SK-N-SH (cell line): ENCODE measurements at regions not wholly inside any gene's neighbourhood (a gene's known extent, or its start where the extent isn't known, plus 50 kb on each side); places are given as distances from the start of the nearest gene placed in this dataset.

Experiments
- CTCF ChIA-PET: fragments of 300-600, 350-600 bp; formaldehyde crosslinking; extraction: SDS; loops from one replicate; lab custom pipeline; 2021; lab: Yijun Ruan, JAX
- POLR2A ChIA-PET: fragments of 350-600 bp; sonication (Branson Sonifier 250); formaldehyde crosslinking; extraction: SDS; loops from one replicate; lab custom pipeline; 2020; ENCODE audit warnings: antibody characterized with exemption, inconsistent platforms; lab: Yijun Ruan, JAX
- DNase-seq: peaks from one replicate; pipeline ENCODE4 v3.0.0; 2012
- H2AFZ ChIP-seq: fragments of 200-600 bp; sonication (generic); 2 replicates; pipeline ENCODE4 v1.8.1; 2016; ENCODE audit warnings: antibody characterized with exemption, mild to moderate bottlenecking, low read depth
- H3F3A ChIP-seq: fragments of 200-600 bp; sonication (generic); replicated peaks from 2 replicates; pipeline ENCODE3; 2016; ENCODE audit warnings: antibody characterized with exemption, mild to moderate bottlenecking; ENCODE audit not compliant: insufficient read depth
- H3K27ac ChIP-seq, 2 experiments: fragments of 200-500 bp in 1 of 2; fragments of 200-600 bp in 1 of 2; sonication (Bioruptor generic) in 1 of 2; sonication (generic), shearing (Covaris generic) in 1 of 2; 2 replicates each; pipeline versions ENCODE4 v1.5.1 to v1.6.1; 2014 to 2016; ENCODE audit warnings: low read depth in 2 of 2, inconsistent platforms in 1 of 2, low read length in 1 of 2, mild to moderate bottlenecking in 1 of 2, mixed read lengths in 1 of 2
- H3K27me3 ChIP-seq: fragments of 200-600 bp; sonication (generic), shearing (Covaris generic); 2 replicates; pipeline ENCODE4 v1.6.1; 2016; ENCODE audit warnings: mixed run types; ENCODE audit not compliant: insufficient read depth
- H3K36me3 ChIP-seq, 2 experiments: fragments of 200-500 bp in 1 of 2; fragments of 200-600 bp in 1 of 2; sonication (Bioruptor generic) in 1 of 2; sonication (generic) in 1 of 2; replicated peaks in 1 of 2; 2 replicates each; pipeline versions ENCODE3 to v1.5.1; 2014 to 2016; ENCODE audit warnings: low read length in 1 of 2, mild to moderate bottlenecking in 1 of 2; ENCODE audit not compliant: insufficient read depth in 2 of 2, control insufficient read depth in 1 of 2
- H3K4me1 ChIP-seq, 2 experiments: fragments of 200-500 bp in 1 of 2; fragments of 200-600 bp in 1 of 2; sonication (Bioruptor generic) in 1 of 2; sonication (generic), shearing (Covaris generic) in 1 of 2; 2 replicates each; pipeline versions ENCODE4 v1.5.1 to v1.6.1; 2014 to 2016; ENCODE audit warnings: low read depth in 1 of 2, low read length in 1 of 2, mixed run types in 1 of 2; ENCODE audit not compliant: insufficient read depth in 2 of 2, control insufficient read depth in 1 of 2
- H3K4me2 ChIP-seq: fragments of 200-600 bp; sonication (generic), shearing (Covaris generic); 2 replicates; pipeline ENCODE4 v1.6.1; 2017; ENCODE audit warnings: mixed run types
- H3K4me3 ChIP-seq, 2 experiments: fragments of 200-500 bp in 1 of 2; fragments of 200-600 bp in 1 of 2; sonication (Bioruptor generic) in 1 of 2; sonication (generic), shearing (Covaris generic) in 1 of 2; 2 replicates each; pipeline versions ENCODE4 v1.5.1 to v1.8.1; 2014 to 2016; ENCODE audit warnings: low read depth in 2 of 2, inconsistent platforms in 1 of 2, low read length in 1 of 2, mild to moderate bottlenecking in 1 of 2, mixed read lengths in 1 of 2, moderate library complexity in 1 of 2
- H3K79me2 ChIP-seq: fragments of 200-600 bp; sonication (generic); 2 replicates; pipeline ENCODE4 v1.8.1; 2017; ENCODE audit warnings: mild to moderate bottlenecking; ENCODE audit not compliant: insufficient read depth
- H3K9ac ChIP-seq: fragments of 200-600 bp; sonication (generic); 2 replicates; pipeline ENCODE4 v1.6.1; 2017; ENCODE audit warnings: mixed run types
- H3K9me2 ChIP-seq: fragments of 200-600 bp; sonication (generic); 2 replicates; pipeline ENCODE4 v1.6.1; 2017; ENCODE audit warnings: mixed run types
- H3K9me3 ChIP-seq: fragments of 200-600 bp; sonication (generic); 2 replicates; pipeline ENCODE4 v1.6.1; 2017; ENCODE audit warnings: mixed run types, mild to moderate bottlenecking, moderate library complexity
- H4K20me1 ChIP-seq: fragments of 200-600 bp; sonication (generic); 2 replicates; pipeline ENCODE4 v1.6.1; 2017; ENCODE audit warnings: mild to moderate bottlenecking, mixed run types; ENCODE audit not compliant: insufficient read depth
- CHD2 ChIP-seq: fragments of 150-350 bp; IDR thresholded peaks from 2 replicates; pipeline ENCODE4 v1.6.1; 2018; ENCODE audit warnings: low read length; ENCODE audit not compliant: partially characterized antibody
- CTCF ChIP-seq: fragments of 200-600 bp; sonication (generic); IDR thresholded peaks from 2 replicates; pipeline ENCODE4 v1.6.1; 2017; ENCODE audit warnings: antibody characterized with exemption, mild to moderate bottlenecking, moderate library complexity
- ELF1 ChIP-seq: IDR thresholded peaks from 2 replicates; pipeline ENCODE4 v1.4.0; 2012
- EP300 ChIP-seq, 2 experiments: IDR thresholded peaks; 2 replicates each; pipeline versions ENCODE4 v1.4.0 to v1.6.1; 2012; ENCODE audit warnings: borderline replicate concordance in 1 of 2, low read depth in 1 of 2, low read length in 1 of 2
- EZH2phosphoT487 ChIP-seq: fragments of 200-600 bp; sonication (generic); IDR thresholded peaks from 2 replicates; pipeline ENCODE4 v1.6.1; 2017; ENCODE audit warnings: low read depth, mixed run types, mild to moderate bottlenecking, antibody characterized with exemption, moderate library complexity, borderline replicate concordance
- FOSL2 ChIP-seq: IDR thresholded peaks from 2 replicates; pipeline ENCODE4 v1.4.0; 2012; ENCODE audit warnings: low read depth, mild to moderate bottlenecking, moderate library complexity, borderline replicate concordance
- FOXJ3 ChIP-seq: sonication (generic); formaldehyde crosslinking; IDR thresholded peaks from 2 replicates; pipeline ENCODE4 v1.5.1; 2020; ENCODE audit warnings: mild to moderate bottlenecking, missing genetic modification reagents
- FOXM1 ChIP-seq: IDR thresholded peaks from 2 replicates; pipeline ENCODE4 v1.4.0; 2012; ENCODE audit warnings: low read depth, mild to moderate bottlenecking
- GATA2 ChIP-seq: sonication (generic); formaldehyde crosslinking; IDR thresholded peaks from 2 replicates; pipeline ENCODE4 v1.5.0; 2020; ENCODE audit warnings: mild to moderate bottlenecking, missing genetic modification reagents
- IRF3 ChIP-seq: fragments of 150-350 bp; IDR thresholded peaks from 2 replicates; pipeline ENCODE4 v1.6.1; 2016; ENCODE audit warnings: mild to moderate bottlenecking, low read depth, low read length
- JUND ChIP-seq: IDR thresholded peaks from 2 replicates; pipeline ENCODE4 v1.4.0; 2012
- MEF2A ChIP-seq: IDR thresholded peaks from 2 replicates; pipeline ENCODE4 v1.4.0; 2012; ENCODE audit warnings: low read depth, borderline replicate concordance
- MXI1 ChIP-seq: IDR thresholded peaks from 2 replicates; pipeline ENCODE4 v1.6.1; 2012; ENCODE audit warnings: mild to moderate bottlenecking, low read depth, low read length, improper control_type of control experiment
- NRF1 ChIP-seq: IDR thresholded peaks from 2 replicates; pipeline ENCODE4 v1.6.1; 2012; ENCODE audit warnings: low read depth, mild to moderate bottlenecking, low read length
- POLR2AphosphoS5 ChIP-seq: IDR thresholded peaks from 2 replicates; pipeline ENCODE4 v1.6.1; 2012; ENCODE audit warnings: low read depth, low read length
- RAD21 ChIP-seq: IDR thresholded peaks from 2 replicates; pipeline ENCODE4 v1.6.1; 2012; ENCODE audit warnings: mild to moderate bottlenecking, low read length
- RCOR1 ChIP-seq: fragments of 150-350 bp; IDR thresholded peaks from 2 replicates; pipeline ENCODE4 v1.6.1; 2017; ENCODE audit warnings: antibody characterized with exemption, low read length
- RFX5 ChIP-seq: IDR thresholded peaks from 2 replicates; pipeline ENCODE4 v1.6.1; 2012; ENCODE audit warnings: mild to moderate bottlenecking, improper control_type of control experiment, low read length
- RXRA ChIP-seq: IDR thresholded peaks from 2 replicates; pipeline ENCODE4 v1.4.0; 2012; ENCODE audit warnings: low read depth, mild to moderate bottlenecking, borderline replicate concordance
- SIN3A ChIP-seq: IDR thresholded peaks from 2 replicates; pipeline ENCODE4 v1.6.1; 2012; ENCODE audit warnings: low read depth, mild to moderate bottlenecking, low read length, moderate library complexity, borderline replicate concordance
- SMC3 ChIP-seq: IDR thresholded peaks from 2 replicates; pipeline ENCODE4 v1.6.1; 2012; ENCODE audit warnings: low read depth, low read length, improper control_type of control experiment
- TAF1 ChIP-seq: IDR thresholded peaks from 2 replicates; pipeline ENCODE4 v1.6.1; 2012; ENCODE audit warnings: low read depth, mild to moderate bottlenecking, low read length, moderate library complexity, borderline replicate concordance
- TCF12 ChIP-seq: IDR thresholded peaks from 2 replicates; pipeline ENCODE4 v1.4.0; 2012
- USF2 ChIP-seq: fragments of 150-350 bp; IDR thresholded peaks from 2 replicates; pipeline ENCODE4 v1.6.1; 2017; ENCODE audit warnings: antibody characterized with exemption, low read length, low read depth, borderline replicate concordance
- YY1 ChIP-seq: IDR thresholded peaks from 2 replicates; pipeline ENCODE4 v1.4.0; 2012; ENCODE audit warnings: low read depth, mild to moderate bottlenecking
- ZBTB33 ChIP-seq: IDR thresholded peaks from 2 replicates; pipeline ENCODE4 v1.4.0; 2012; ENCODE audit warnings: low read depth, borderline replicate concordance
- WGBS: methylation state at CpG from one replicate; pipeline ENCODE4 v1.1.6; 2017; ENCODE audit warnings: low lambda C conversion rate; 5-methylcytosine and 5-hydroxymethylcytosine counted together

GRCh38 chr16:5502467-5502869 is 404.9 kb upstream of the EEF2KMT start:
- H3K4me2 ChIP-seq, result no peak overlapping the region
- no peaks in the 10 kb centered on the region for H3F3A ChIP-seq
- H3K9me3 ChIP-seq, result no peaks in the 10 kb centered on the region
- H2AFZ ChIP-seq, result no peak overlapping the region
- peaks cover 0 to 62% of the 10 kb centered on the region in 2 experiments; a peak in 2 of 4 replicates for H3K4me1 ChIP-seq
- 0% methylated on average over 5 of the region's 7 CpGs for WGBS
- CTCF ChIA-PET, result interaction anchor here (0.9 to 8.9 kb wide), 9 partner anchors 11 to 1141 kb away, joined by 3 to 138 read pairs (median 5); no protein-coding TSS in a partner anchor
- peak overlapping the region in 1 of 2 experiments; percentile 100; a peak in 2 of 4 replicates for H3K27ac ChIP-seq
- TF ChIP-seq POLR2AphosphoS5 (0 out of 2 replicates have a peak, but pooled peaks have one; percentile 36), TCF12 (peak; percentile 71), SMC3 (peak; percentile 78), USF2 (no peak), YY1 (no peak), ELF1 (no peak), EP300 (IDR thresholded peaks at IDR 0.05; ENCODE audit: borderline replicate concordance in 1 of 2, low read depth in 1 of 2, low read length in 1 of 2) (peak in 1 of 2 experiments; percentile 100; a peak in 2 of 4 replicates), EZH2phosphoT487 (no peak), RFX5 (no peak), IRF3 (no peak), RXRA (no peak), FOSL2 (no peak), JUND (no peak), TAF1 (no peak), FOXM1 (no peak), RAD21 (peak; percentile 95), MEF2A (no peak), CTCF (0 out of 2 replicates have a peak, but pooled peaks have one; percentile 8), GATA2 (peak; percentile 100), ZBTB33 (no peak), CHD2 (peak; percentile 94), FOXJ3 (CRISPR knock-in tag) (peak; percentile 95), SIN3A (no peak), RCOR1 (peak; percentile 98), MXI1 (peak; percentile 58; the same call in 1 of the 2 replicates), NRF1 (no peak)
- POLR2A ChIA-PET, result interaction anchor here (3.2 kb wide), 1 partner anchor 105 kb away, joined by 37 read pairs; no protein-coding TSS in a partner anchor
- no peaks in the 10 kb centered on the region for H4K20me1 ChIP-seq
- no peaks in the 10 kb centered on the region for H3K79me2 ChIP-seq
- no peaks in the 10 kb centered on the region for H3K36me3 ChIP-seq
- H3K4me3 ChIP-seq, result no peak overlapping the region
- no peaks in the 10 kb centered on the region for H3K9me2 ChIP-seq
- no peaks in the 10 kb centered on the region for H3K27me3 ChIP-seq
- no peak overlapping the region for H3K9ac ChIP-seq
- DNase-seq, result peak; percentile 76
